22Rv1 (cell line): ENCODE measurements at regions not wholly inside any gene's neighbourhood (a gene's known extent, or its start where the extent isn't known, plus 50 kb on each side); places are given as distances from the start of the nearest gene placed in this dataset.

Experiments used
- ZFX ChIP-seq: fragments of 450-650 bp; IDR thresholded peaks from 2 replicates; pipeline ENCODE4 v1.6.1; 2017; ENCODE audit warnings: antibody characterized with exemption, borderline replicate concordance
- TF ChIP-seq, protein P1 (sequence below): fragments of 450-650 bp; IDR thresholded peaks from 2 replicates; pipeline ENCODE4 v1.5.1; 2017; ENCODE audit warnings: mild to moderate bottlenecking

DNA sequence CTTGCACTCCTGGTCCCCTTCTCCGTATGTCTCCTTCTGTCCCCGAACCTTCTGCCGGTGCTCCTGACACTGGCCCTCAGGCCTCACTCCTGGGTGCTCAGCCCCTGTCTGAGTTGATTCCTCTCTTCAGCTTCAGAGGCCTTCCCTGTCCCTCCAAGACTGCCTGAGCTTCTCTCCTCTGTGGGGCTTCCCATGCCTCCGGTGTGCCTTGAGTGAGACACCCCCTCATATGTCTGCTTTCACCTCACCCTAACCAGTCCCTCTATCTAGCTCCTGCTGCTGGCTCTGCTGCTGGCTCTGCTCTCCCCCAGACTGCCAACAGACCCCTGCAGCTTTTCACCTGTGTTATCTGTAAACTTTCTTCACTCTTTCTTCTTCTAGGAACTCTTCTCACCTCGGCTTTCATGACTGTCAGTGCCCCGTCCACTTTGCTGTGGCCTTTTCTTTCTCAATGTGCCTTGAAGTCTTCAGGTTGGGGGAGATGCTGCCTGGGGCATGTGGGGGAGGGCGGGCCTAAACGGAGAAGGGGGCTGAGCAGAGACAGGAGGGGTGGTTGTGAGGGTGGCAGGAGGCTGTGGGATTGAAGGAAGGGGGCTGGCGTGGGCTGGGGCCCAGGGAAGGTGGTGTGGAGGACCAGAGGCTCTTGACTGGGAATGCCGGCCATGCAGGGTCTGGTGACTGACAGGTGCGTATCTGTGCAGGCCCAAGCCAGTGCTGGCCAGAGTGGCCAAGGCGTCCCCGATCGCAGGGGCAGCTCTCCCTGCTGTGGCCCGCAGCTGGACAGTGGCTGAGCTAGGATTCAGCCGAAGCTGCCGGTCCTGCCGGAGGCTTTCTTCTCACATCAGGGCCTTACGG is 81.3 kb downstream of the METRNL start:
- TF ChIP-seq, protein P1, sequence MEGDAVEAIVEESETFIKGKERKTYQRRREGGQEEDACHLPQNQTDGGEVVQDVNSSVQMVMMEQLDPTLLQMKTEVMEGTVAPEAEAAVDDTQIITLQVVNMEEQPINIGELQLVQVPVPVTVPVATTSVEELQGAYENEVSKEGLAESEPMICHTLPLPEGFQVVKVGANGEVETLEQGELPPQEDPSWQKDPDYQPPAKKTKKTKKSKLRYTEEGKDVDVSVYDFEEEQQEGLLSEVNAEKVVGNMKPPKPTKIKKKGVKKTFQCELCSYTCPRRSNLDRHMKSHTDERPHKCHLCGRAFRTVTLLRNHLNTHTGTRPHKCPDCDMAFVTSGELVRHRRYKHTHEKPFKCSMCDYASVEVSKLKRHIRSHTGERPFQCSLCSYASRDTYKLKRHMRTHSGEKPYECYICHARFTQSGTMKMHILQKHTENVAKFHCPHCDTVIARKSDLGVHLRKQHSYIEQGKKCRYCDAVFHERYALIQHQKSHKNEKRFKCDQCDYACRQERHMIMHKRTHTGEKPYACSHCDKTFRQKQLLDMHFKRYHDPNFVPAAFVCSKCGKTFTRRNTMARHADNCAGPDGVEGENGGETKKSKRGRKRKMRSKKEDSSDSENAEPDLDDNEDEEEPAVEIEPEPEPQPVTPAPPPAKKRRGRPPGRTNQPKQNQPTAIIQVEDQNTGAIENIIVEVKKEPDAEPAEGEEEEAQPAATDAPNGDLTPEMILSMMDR, result no peak
- no peak for TF ChIP-seq ZFX
